A673 (cell line): ENCODE measurements at regions not wholly inside any gene's neighbourhood (a gene's known extent, or its start where the extent isn't known, plus 50 kb on each side); places are given as distances from the start of the nearest gene placed in this dataset.

Experiments
- BruUV-seq: library from RNA; stranded (reverse); fragments of 400-500 nt; replicated peaks from 2 replicates; lab custom pipeline; 2021; lab: Mats Ljungman, UMichigan
- CTCF ChIA-PET: fragments of 300-600 bp; sonication (Branson Sonifier 250); formaldehyde crosslinking; loops from one replicate; lab custom pipeline; 2022; ENCODE audit warnings: antibody characterized with exemption; lab: Charles Lee
- POLR2A ChIA-PET: fragments of 300-600 bp; sonication (Branson Sonifier 250); formaldehyde crosslinking; loops from one replicate; lab custom pipeline; 2022; ENCODE audit warnings: antibody characterized with exemption; ENCODE audit not compliant: low non-redundant PET; lab: Charles Lee
- DNase-seq: peaks from one replicate; pipeline ENCODE4 v3.0.0-alpha.2; 2015; ENCODE audit warnings: low spot score
- H3K27ac ChIP-seq: fragments of 200-600 bp; sonication (generic); 2 replicates; pipeline ENCODE4 v1.5.1; 2016; ENCODE audit warnings: mixed run types, low read depth, mild to moderate bottlenecking, mixed read lengths, antibody characterized with exemption, low read length; ENCODE audit not compliant: poor library complexity, severe bottlenecking
- H3K27me3 ChIP-seq: fragments of 200-600 bp; sonication (generic); replicated peaks from 2 replicates; pipeline ENCODE4 v1.6.1; 2017; ENCODE audit warnings: mixed run types, low read depth, mild to moderate bottlenecking, mixed read lengths, antibody characterized with exemption, low read length; ENCODE audit not compliant: insufficient read depth, poor library complexity
- H3K36me3 ChIP-seq: fragments of 200-600 bp; sonication (generic); 2 replicates; pipeline ENCODE4 v1.6.1; 2016; ENCODE audit warnings: mixed run types, mild to moderate bottlenecking, mixed read lengths, antibody characterized with exemption, low read length; ENCODE audit not compliant: insufficient read depth, poor library complexity, severe bottlenecking
- H3K4me1 ChIP-seq: fragments of 200-600 bp; sonication (generic); 2 replicates; pipeline ENCODE4 v1.6.1; 2017; ENCODE audit warnings: mixed run types, mild to moderate bottlenecking, mixed read lengths, antibody characterized with exemption, low read length; ENCODE audit not compliant: insufficient read depth, poor library complexity, severe bottlenecking
- H3K4me3 ChIP-seq: fragments of 200-600 bp; sonication (generic); 2 replicates; pipeline ENCODE4 v1.5.1; 2016; ENCODE audit warnings: low read depth, mixed run types, mild to moderate bottlenecking, mixed read lengths, low read length; ENCODE audit not compliant: poor library complexity, severe bottlenecking
- H3K9me3 ChIP-seq: fragments of 200-600 bp; sonication (generic); 2 replicates; pipeline ENCODE4 v1.6.1; 2016; ENCODE audit warnings: mixed run types, low read depth, mild to moderate bottlenecking, mixed read lengths, antibody characterized with exemption, low read length; ENCODE audit not compliant: poor library complexity, severe bottlenecking
- CTCF ChIP-seq: fragments of 300-800, 200-600 bp; sonication (generic); conservative IDR thresholded peaks from 2 replicates; pipeline ENCODE4 v1.5.1; 2017; ENCODE audit warnings: low read depth, mild to moderate bottlenecking, antibody characterized with exemption, low read length, moderate library complexity, mixed read lengths
- EZH2 ChIP-seq: fragments of 200-600 bp; sonication (generic); IDR thresholded peaks from 2 replicates; pipeline ENCODE4 v1.6.1; 2017; ENCODE audit warnings: borderline replicate concordance, low read depth, mild to moderate bottlenecking, mixed read lengths, antibody characterized with exemption, low read length; ENCODE audit not compliant: poor library complexity, severe bottlenecking
- intact Hi-C: fragments of 100-400 bp; cut with micrococcal nuclease; formaldehyde crosslinking; loops from one replicate; pipeline ENCODE4 v1.10.0; 2022; ENCODE audit not compliant: unreplicated experiment

GRCh38 chr4:14221176-14221575, 593.7 kb upstream of the BOD1L1 start:
- intact Hi-C loops: no loop called here
- CTCF ChIA-PET: no interaction called here

GRCh38 chr4:14222377-14223029, 595.0 kb upstream of the BOD1L1 start:
- no peak for TF ChIP-seq CTCF
- no peak for TF ChIP-seq EZH2
- no peaks in the 10 kb centered on the region for H3K4me1 ChIP-seq
- BruUV-seq: no TSS peak
- H3K9me3 ChIP-seq: no peaks in the 10 kb centered on the region
- H3K27ac ChIP-seq: no peak overlapping the region
- DNase-seq: no peak
- H3K36me3 ChIP-seq: no peaks in the 10 kb centered on the region
- intact Hi-C loops: no loop called here
- H3K4me3 ChIP-seq: no peak overlapping the region
- ChIA-PET CTCF (no interaction called here), POLR2A (no interaction called here)
- no peaks in the 10 kb centered on the region for H3K27me3 ChIP-seq

More at GRCh38 chr4:14221176-14221575, 593.7 kb upstream of the BOD1L1 start:
- Histone ChIP-seq H3K4me1 (no peaks in the 10 kb centered on the region), H3K4me3 (no peak overlapping the region), H3K27me3 (no peaks in the 10 kb centered on the region), H3K36me3 (no peaks in the 10 kb centered on the region), H3K27ac (no peak overlapping the region), H3K9me3 (no peaks in the 10 kb centered on the region)
- no peak for DNase-seq
- TF ChIP-seq EZH2 (no peak), CTCF (no peak)
- no TSS peak for BruUV-seq
- POLR2A ChIA-PET: no interaction called here

- H3K4me3 ChIP-seq: no peak overlapping the region
- H3K36me3 ChIP-seq: no peaks in the 10 kb centered on the region
- no peaks in the 10 kb centered on the region for H3K4me1 ChIP-seq
- BruUV-seq: no TSS peak
- ChIA-PET CTCF (no interaction called here), POLR2A (no interaction called here)
- no peaks in the 10 kb centered on the region for H3K27me3 ChIP-seq
- no peak for TF ChIP-seq CTCF
- TF ChIP-seq EZH2: no peak
- no peaks in the 10 kb centered on the region for H3K9me3 ChIP-seq
- no peak for DNase-seq
- intact Hi-C loops: no loop called here
- no peak overlapping the region for H3K27ac ChIP-seq
Measured at GRCh38 chr4:14223461-14223860, 595.9 kb upstream of the BOD1L1 start.
